ENCODE measurements at regions not wholly inside any gene's neighbourhood (a gene's known extent, or its start where the extent isn't known, plus 50 kb on each side); places are given as distances from the start of the nearest gene placed in this dataset.

- TF ChIP-seq, protein P1, sequence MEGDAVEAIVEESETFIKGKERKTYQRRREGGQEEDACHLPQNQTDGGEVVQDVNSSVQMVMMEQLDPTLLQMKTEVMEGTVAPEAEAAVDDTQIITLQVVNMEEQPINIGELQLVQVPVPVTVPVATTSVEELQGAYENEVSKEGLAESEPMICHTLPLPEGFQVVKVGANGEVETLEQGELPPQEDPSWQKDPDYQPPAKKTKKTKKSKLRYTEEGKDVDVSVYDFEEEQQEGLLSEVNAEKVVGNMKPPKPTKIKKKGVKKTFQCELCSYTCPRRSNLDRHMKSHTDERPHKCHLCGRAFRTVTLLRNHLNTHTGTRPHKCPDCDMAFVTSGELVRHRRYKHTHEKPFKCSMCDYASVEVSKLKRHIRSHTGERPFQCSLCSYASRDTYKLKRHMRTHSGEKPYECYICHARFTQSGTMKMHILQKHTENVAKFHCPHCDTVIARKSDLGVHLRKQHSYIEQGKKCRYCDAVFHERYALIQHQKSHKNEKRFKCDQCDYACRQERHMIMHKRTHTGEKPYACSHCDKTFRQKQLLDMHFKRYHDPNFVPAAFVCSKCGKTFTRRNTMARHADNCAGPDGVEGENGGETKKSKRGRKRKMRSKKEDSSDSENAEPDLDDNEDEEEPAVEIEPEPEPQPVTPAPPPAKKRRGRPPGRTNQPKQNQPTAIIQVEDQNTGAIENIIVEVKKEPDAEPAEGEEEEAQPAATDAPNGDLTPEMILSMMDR (conservative IDR thresholded peaks at IDR 0.05 in 1 of 2, IDR thresholded peaks at IDR 0.05 in 1 of 2; ENCODE audit: low read depth in 1 of 2, low read length in 2 of 2) = no peak
- TF ChIP-seq EZH2 (IDR thresholded peaks at IDR 0.05; ENCODE audit: low read length, missing control alignments) = no peak
Observed at GRCh38 chr5:25995209-25995608, 1043.2 kb downstream of the CDH9 start.
